ENCODE measurements at regions not wholly inside any gene's neighbourhood (a gene's known extent, or its start where the extent isn't known, plus 50 kb on each side); places are given as distances from the start of the nearest gene placed in this dataset.

DNA sequence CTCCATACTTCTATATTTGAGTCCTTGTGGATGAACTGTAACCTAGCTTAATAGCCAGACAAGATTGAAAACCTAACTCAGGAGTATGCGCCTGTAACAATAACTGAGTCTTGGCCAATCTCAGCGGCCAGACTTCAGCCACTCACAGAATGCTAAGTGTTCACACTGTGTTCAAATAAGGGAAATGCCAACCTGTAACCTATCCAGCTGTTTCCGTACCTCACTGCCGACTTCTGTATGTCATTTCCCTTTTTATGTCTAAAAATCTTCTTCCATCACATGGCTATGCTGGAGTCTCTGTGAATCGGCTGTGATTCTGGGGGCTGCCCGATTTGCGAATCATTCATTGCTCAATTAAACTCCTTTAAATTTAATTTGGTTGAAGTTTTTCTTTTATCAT is 169.2 kb downstream of the NFKBIZ start (continued):
- TF ChIP-seq, protein P1, sequence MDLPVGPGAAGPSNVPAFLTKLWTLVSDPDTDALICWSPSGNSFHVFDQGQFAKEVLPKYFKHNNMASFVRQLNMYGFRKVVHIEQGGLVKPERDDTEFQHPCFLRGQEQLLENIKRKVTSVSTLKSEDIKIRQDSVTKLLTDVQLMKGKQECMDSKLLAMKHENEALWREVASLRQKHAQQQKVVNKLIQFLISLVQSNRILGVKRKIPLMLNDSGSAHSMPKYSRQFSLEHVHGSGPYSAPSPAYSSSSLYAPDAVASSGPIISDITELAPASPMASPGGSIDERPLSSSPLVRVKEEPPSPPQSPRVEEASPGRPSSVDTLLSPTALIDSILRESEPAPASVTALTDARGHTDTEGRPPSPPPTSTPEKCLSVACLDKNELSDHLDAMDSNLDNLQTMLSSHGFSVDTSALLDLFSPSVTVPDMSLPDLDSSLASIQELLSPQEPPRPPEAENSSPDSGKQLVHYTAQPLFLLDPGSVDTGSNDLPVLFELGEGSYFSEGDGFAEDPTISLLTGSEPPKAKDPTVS (IDR thresholded peaks at IDR 0.05; ENCODE audit: low read depth, low read length), result no peak
- no peak for TF ChIP-seq ESRRA (IDR thresholded peaks at IDR 0.05; ENCODE audit: low read length)
- TF ChIP-seq RAD51 (IDR thresholded peaks at IDR 0.05), result no peak
- no peak for TF ChIP-seq TARDBP (IDR thresholded peaks at IDR 0.05; ENCODE audit: borderline replicate concordance)

DNA sequence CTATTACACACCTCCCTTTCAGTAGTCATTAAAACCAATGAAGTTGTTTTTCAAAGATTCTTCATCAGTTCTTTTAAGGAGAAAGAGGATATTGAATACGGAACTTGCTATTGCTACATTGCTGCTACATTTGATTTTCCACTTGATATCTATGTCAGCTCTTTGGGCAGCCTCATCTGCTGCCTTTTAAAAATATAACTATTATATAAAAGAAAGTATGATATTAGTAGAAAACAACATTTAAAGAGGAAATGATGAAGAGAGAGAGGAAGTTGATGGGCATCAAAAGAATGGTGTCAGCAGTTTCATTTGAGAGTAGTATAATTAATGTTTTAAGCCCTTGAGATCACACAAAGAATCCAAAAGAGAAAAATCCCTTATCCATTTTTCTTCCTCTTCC is 171.4 kb downstream of the NFKBIZ start:
- intact Hi-C loops (cut with micrococcal nuclease; ENCODE audit: unreplicated experiment) (no loop called here), in situ Hi-C loops (cut with MboI) (no loop called here)
- POLR2A ChIA-PET, result interaction anchor here (1.2 kb wide), 1 partner anchor 9 kb away, joined by 3 read pairs; no protein-coding TSS in a partner anchor
- Histone ChIP-seq H3K27me3 (replicated peaks in 1 of 2; ENCODE audit: control insufficient read depth in 2 of 2, insufficient read depth in 2 of 2, low read length in 1 of 2) (no peaks in the 10 kb centered on the region), H3K36me3 (ENCODE audit: control insufficient read depth in 2 of 2, insufficient read depth in 2 of 2, low read length in 1 of 2) (no peaks in the 10 kb centered on the region), H4K20me1 (ENCODE audit: control insufficient read depth, insufficient read depth) (no peaks in the 10 kb centered on the region), H3K79me2 (ENCODE audit: control insufficient read depth, insufficient read depth, low read length) (no peaks in the 10 kb centered on the region), H3K9ac (ENCODE audit: control insufficient read depth, insufficient read depth, low read length) (no peak overlapping the region), H3K9me3 (replicated peaks; ENCODE audit: control insufficient read depth, insufficient read depth, low read length) (peaks cover 2% of the 10 kb centered on the region; the same call in 2 of the 3 replicates), H3K4me1 (ENCODE audit: control insufficient read depth, insufficient read depth, low read length) (peaks cover 8% of the 10 kb centered on the region; the same call in 1 of the 2 replicates), H2AFZ (ENCODE audit: control insufficient read depth, low read depth, low read length) (no peak overlapping the region), H3K4me2 (ENCODE audit: control insufficient read depth, insufficient read depth) (no peak overlapping the region), H3K4me3 (no peak overlapping the region), H3K27ac (ENCODE audit: control insufficient read depth, insufficient read depth) (no peak overlapping the region)
- 100% methylated on average over 1 of the region's 1 CpG for WGBS (ENCODE audit: insufficient coverage, insufficient replicate concordance, low lambda C conversion rate, missing lambda C conversion rate)
- SMC1A ChIA-PET (ENCODE audit: uncharacterized antibody, unreplicated experiment), result interaction anchor here (0.9 to 4.1 kb wide), 3 partner anchors 14 to 58 kb away, joined by 3 to 15 read pairs (median 3); no protein-coding TSS in a partner anchor
- CTCF ChIA-PET, result interaction anchor here (1.3 to 1.4 kb wide), 2 partner anchors 13 to 203 kb away, joined by 3 to 5 read pairs; no protein-coding TSS in a partner anchor
- RAD21 ChIA-PET (ENCODE audit: unreplicated experiment), result interaction anchor here (0.9 kb wide), 1 partner anchor 218 kb away, joined by 3 read pairs; no protein-coding TSS in a partner anchor
- DNase-seq (ENCODE audit: low read depth, low spot score), result no peak
- no peak for ATAC-seq
- TF ChIP-seq ATF3 (IDR thresholded peaks at IDR 0.05; ENCODE audit: borderline replicate concordance, extremely low read depth, low read depth, low read length) (no peak), ZNF274 (IDR thresholded peaks at IDR 0.05; ENCODE audit: insufficient read depth, insufficient read length) (no peak), ATF2 (IDR thresholded peaks at IDR 0.05; ENCODE audit: low read length) (no peak)
- FAIRE-seq, result no peak
- no TSS peak for BruUV-seq (replicated peaks)
